Activated CD4-positive, alpha-beta T cell treated with anti-CD3 and anti-CD28 coated beads for 4 hours (primary cell): ENCODE measurements at regions not wholly inside any gene's neighbourhood (a gene's known extent, or its start where the extent isn't known, plus 50 kb on each side); places are given as distances from the start of the nearest gene placed in this dataset.
"Not testable (repeated sequence)": the region's sequence is repeated elsewhere in the genome, so short reads cannot be mapped to it uniquely, and the experiment has no call there.

Source experiments
- DNase-seq, 2 donors: peaks; one replicate each; pipeline ENCODE4 v3.0.0-alpha.2; 2020

GRCh38 chr11:115606498-115607220 lies 102.4 kb upstream of the CADM1 start:
- no peak for DNase-seq

GRCh38 chr11:115605871-115606497 lies 101.8 kb upstream of the CADM1 start:
- DNase-seq, result no peak

DNA sequence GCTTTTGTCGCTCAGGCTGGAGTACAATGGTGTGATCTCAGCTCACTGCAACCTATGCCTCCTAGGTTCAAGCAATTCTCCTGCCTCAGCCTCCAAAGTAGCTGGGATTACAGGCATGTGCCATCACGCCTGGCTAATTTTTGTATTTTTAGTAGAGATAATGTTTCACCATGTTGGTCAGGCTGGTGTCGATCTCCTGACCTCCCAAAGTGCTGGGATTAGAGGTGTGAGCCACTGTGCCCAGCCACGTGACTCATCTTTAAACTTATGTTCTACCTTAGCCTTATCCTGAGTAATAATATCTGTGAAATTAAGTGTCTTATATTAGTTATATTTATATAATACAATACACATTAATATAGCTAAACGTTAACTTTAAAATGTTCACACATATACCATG lies 101.2 kb upstream of the CADM1 start:
- not testable (repeated sequence) for DNase-seq

- DNase-seq, result no peak
Observed at GRCh38 chr11:115599125-115599524, 94.9 kb upstream of the CADM1 start.

- no peak for DNase-seq
Observed at GRCh38 chr11:115598257-115598901, 94.2 kb upstream of the CADM1 start.

DNA sequence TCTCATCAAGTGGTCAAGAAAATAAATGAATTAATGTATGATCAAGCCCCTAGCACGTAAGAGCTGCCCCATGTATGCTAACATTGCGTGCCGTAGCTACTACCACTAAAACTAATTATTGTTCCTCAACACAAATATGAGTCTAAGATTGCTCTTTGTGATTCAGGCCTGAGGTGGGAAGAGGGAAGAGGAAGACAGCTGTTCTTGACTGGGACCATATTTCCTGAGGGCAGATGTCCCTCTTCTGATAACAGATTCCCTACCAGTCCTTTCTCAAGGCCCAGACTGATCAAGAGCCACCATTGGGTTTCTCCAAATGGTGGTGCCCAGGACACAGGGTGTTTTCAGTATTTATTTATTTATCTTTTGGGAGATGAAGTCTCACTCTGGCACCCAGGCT lies 87.2 kb upstream of the CADM1 start:
- no peak for DNase-seq

DNA sequence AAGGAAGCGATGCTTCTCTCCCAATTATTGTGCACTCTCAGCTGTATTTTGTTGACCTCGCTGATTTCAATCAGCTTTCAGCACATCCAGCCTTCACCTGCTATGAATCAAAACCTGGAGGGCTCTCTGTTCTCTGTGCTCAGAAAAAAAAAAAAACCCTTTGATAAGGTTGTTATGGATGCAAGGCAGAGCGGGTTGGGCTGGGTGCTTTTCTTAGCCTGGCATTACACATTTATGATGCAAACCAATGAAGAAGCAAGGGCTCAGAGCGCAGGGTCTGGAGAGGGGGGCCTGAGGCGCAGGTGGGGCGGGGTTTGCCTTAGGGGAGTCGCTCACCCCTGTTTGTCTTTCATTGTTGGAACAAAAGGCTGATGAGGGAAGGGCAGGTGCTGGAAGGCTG lies 86.0 kb upstream of the CADM1 start:
- no peak for DNase-seq

GRCh38 chr11:115587718-115588342 lies 83.6 kb upstream of the CADM1 start:
- DNase-seq, result no peak

GRCh38 chr11:115585361-115586024 lies 81.3 kb upstream of the CADM1 start:
- DNase-seq, result no peak

GRCh38 chr11:115581871-115582639 lies 77.8 kb upstream of the CADM1 start:
- DNase-seq, result no peak

- no peak for DNase-seq
Observed at GRCh38 chr11:115580927-115581680, 76.9 kb upstream of the CADM1 start.

- no peak for DNase-seq
Observed at GRCh38 chr11:115580416-115580815, 76.2 kb upstream of the CADM1 start.

- DNase-seq, result no peak
Observed at GRCh38 chr11:115579181-115579825, 75.1 kb upstream of the CADM1 start.

DNA sequence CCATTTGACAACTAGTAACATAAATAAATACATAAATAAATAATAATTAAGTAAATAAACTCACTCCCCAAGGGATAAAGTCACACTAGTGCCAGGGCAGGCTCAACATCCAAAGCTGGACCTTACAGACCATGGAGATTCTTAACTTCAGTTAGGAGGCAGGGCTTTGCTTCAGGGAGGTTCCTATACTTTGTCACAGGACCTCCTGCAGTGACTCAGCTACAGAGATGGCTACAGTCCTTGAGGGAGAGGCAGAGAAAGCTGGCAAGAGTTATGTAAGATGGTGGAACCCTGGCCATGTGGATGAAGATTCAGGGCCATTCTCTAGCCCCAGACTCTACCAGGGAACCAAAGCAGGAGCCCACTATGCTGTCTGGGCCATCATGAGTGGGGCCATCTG lies 74.1 kb upstream of the CADM1 start:
- DNase-seq, result no peak

GRCh38 chr11:115577701-115578100 lies 73.5 kb upstream of the CADM1 start:
- DNase-seq, result no peak

DNA sequence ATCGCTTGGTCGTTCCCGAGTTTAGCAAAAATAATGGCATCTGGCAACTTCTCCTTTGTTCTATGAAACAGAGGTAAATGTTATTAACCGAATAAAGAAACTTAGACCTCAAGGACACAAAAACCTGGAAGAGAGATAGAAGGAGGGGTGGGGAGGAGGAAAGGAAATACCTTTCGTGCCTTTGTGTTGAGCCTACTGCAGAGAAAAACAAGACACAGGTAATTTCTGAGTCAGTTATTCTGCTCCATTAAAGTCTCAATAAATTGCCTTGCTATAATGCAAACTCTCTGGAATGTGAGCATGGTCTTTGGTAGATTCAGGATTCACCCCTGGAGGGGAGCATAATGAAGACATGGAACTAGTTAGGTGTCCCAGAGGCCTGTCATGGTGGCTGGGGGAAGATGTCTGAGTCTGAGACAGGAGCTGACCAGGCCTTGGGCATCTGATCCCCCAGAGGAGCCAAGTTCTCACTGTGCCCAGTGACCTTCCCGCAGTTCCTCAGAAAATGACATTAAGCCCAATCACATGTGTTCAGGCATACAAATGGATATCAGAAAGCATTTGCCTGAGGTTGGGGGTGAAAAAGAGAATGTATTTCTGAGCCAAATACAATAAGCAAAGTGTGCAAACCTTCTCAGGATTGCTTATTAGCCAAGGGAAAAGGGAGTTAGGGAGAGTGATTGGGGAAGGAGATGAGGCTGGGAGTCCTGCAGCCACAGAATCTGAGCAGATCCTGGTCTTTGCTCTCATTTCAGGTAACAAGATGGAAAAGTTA lies 72.6 kb upstream of the CADM1 start:
- no peak for DNase-seq

DNA sequence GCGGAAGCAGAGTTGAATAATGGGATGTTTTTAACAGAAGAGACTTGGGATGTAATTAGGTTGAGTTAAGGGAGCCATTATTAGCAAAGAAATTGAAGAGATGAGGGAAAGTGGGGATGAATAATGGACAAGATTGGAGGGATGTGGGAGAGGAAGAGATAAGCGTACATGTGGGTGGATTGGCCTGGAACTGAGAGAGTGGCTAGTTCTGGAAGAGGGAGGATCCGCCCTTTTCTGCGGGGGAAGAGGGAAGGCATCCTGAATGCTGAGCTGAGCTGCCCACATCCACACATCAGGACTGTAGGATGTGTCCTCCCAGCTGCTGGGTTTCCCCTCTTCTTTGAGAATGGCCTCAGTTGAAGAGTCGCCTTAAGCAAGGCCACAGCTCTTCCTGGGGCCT lies 68.3 kb upstream of the CADM1 start:
- DNase-seq, result no peak

GRCh38 chr11:115566180-115566764 lies 62.1 kb upstream of the CADM1 start:
- no peak for DNase-seq

DNA sequence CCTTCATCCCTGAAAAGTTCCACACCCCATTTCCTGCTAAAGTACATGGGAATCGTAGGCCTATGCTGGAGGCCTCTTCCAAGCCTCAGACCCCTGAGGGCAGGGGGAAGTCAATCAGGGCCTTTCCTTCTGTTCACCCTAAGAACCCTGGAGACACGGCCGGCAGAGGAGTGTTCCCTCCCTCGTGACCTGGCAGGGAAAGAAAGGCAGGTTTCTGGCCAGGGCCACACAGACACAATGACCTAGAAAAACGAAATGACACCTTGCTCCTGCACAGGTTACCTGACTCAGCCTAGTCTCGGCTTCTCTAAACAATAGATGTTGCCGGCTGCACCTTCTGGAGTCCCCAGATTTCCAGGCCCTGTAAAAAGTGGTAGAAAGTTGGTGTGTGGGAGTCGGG lies 60.6 kb upstream of the CADM1 start:
- no peak for DNase-seq

DNA sequence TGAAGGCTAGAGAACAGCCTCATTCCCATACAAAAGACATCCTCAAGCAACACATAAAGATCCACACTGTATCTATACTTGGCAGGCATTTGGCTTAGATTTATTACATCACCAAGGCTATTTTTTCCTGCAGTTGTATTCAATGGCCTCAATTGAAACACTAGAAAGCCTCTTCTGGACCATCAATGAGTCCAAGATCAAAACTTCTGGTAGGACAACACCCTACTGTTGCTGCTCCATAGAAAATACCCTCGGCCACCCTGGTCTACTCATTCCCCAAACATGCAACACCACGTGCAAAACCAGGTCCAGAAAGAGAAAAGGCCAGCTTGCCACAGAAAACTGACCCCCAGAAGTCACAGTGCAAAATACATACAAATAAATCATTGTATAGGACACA lies 56.9 kb upstream of the CADM1 start:
- no peak for DNase-seq
